Endothelial cell of umbilical vein (primary cell): ENCODE measurements at regions not wholly inside any gene's neighbourhood (a gene's known extent, or its start where the extent isn't known, plus 50 kb on each side); places are given as distances from the start of the nearest gene placed in this dataset.

ENCODE experiments used
- BruUV-seq: library from RNA; stranded (reverse); fragments of 400-500 nt; replicated peaks from 2 replicates; lab custom pipeline; 2021; lab: Mats Ljungman, UMichigan
- CTCF ChIA-PET: fragments of 300-600, 350-600 bp; sonication (Branson Sonifier 250); formaldehyde crosslinking; loops from one replicate; lab custom pipeline; 2021; ENCODE audit warnings: antibody characterized with exemption, inconsistent platforms; lab: Charles Lee
- POLR2A ChIA-PET: fragments of 300-600, 350-600 bp; sonication (Branson Sonifier 250); formaldehyde crosslinking; loops from one replicate; lab custom pipeline; 2021; ENCODE audit warnings: antibody characterized with exemption, inconsistent platforms; lab: Charles Lee
- DNase-seq: peaks from one replicate; pipeline ENCODE4 v3.0.0-alpha.2; 2011; ENCODE audit warnings: low read depth, low spot score
- FAIRE-seq: peaks from 2 replicates; lab custom pipeline; 2011; peaks lifted over from hg19 to GRCh38; lab: Jason Lieb, UNC
- H2AFZ ChIP-seq: 2 replicates; pipeline ENCODE4 v1.6.0; 2012; ENCODE audit warnings: low read depth, low read length, control low read depth, inconsistent platforms
- H3K27ac ChIP-seq: 2 replicates; pipeline ENCODE4 v1.5.1; 2011; ENCODE audit warnings: low read depth, mild to moderate bottlenecking, control low read depth, low read length, moderate library complexity; ENCODE audit not compliant: insufficient read depth
- H3K27me3 ChIP-seq, 2 experiments: 2 replicates each; pipeline versions ENCODE4 v1.6.0 to v1.6.1; 2011; ENCODE audit warnings: low read length in 2 of 2, mixed read lengths in 1 of 2; ENCODE audit not compliant: control insufficient read depth in 2 of 2, insufficient read depth in 2 of 2
- H3K36me3 ChIP-seq, 2 experiments: 2 replicates in 1 of 2; 3 replicates in 1 of 2; pipeline ENCODE4 v1.5.1; 2011; ENCODE audit warnings: low read length in 2 of 2, mild to moderate bottlenecking in 1 of 2, moderate library complexity in 1 of 2; ENCODE audit not compliant: control insufficient read depth in 2 of 2, insufficient read depth in 2 of 2; ENCODE audit errors: extremely low read depth in 1 of 2
- H3K4me1 ChIP-seq: 3 replicates; pipeline ENCODE4 v1.5.1; 2011; ENCODE audit warnings: mild to moderate bottlenecking, low read length; ENCODE audit not compliant: control insufficient read depth, insufficient read depth; ENCODE audit errors: extremely low read depth
- H3K4me2 ChIP-seq: 2 replicates; pipeline ENCODE4 v1.6.1; 2011; ENCODE audit warnings: low read length, control low read depth, mixed read lengths; ENCODE audit not compliant: insufficient read depth
- H3K4me3 ChIP-seq, 3 experiments: fragments of 200-600 bp in 1 of 3; sonication (generic), shearing (Covaris generic) in 1 of 3; replicated peaks in 1 of 3; 2 replicates each; pipeline ENCODE4 v1.5.1; 2011 to 2016; ENCODE audit warnings: control low read depth in 3 of 3, low read length in 3 of 3, mild to moderate bottlenecking in 2 of 3, inconsistent platforms in 1 of 3, low read depth in 1 of 3, moderate library complexity in 1 of 3; ENCODE audit not compliant: insufficient read depth in 1 of 3
- H3K79me2 ChIP-seq: 2 replicates; pipeline ENCODE4 v1.6.0; 2012; ENCODE audit warnings: low read length, inconsistent platforms; ENCODE audit not compliant: control insufficient read depth, insufficient read depth
- H3K9ac ChIP-seq: replicated peaks from 2 replicates; pipeline ENCODE3; 2011; ENCODE audit warnings: low read length, control low read depth; ENCODE audit not compliant: insufficient read depth; ENCODE audit errors: extremely low read depth
- H3K9me1 ChIP-seq: replicated peaks from 3 replicates; pipeline ENCODE4 v1.6.0; 2011; ENCODE audit warnings: mild to moderate bottlenecking, low read length; ENCODE audit not compliant: control insufficient read depth, insufficient read depth; ENCODE audit errors: extremely low read depth
- H3K9me3 ChIP-seq: replicated peaks from 2 replicates; pipeline ENCODE4 v1.5.1; 2012; ENCODE audit warnings: low read length, inconsistent platforms; ENCODE audit not compliant: control insufficient read depth, insufficient read depth
- H4K20me1 ChIP-seq: replicated peaks from 2 replicates; pipeline ENCODE3; 2011; ENCODE audit warnings: mild to moderate bottlenecking, low read length; ENCODE audit not compliant: control insufficient read depth, insufficient read depth; ENCODE audit errors: extremely low read depth
- CTCF ChIP-seq, 2 donors: IDR thresholded peaks; 1 replicate in 1 of 2; 2 replicates in 1 of 2; pipeline ENCODE4 v1.5.1; 2011; ENCODE audit warnings: low read length in 2 of 2, mild to moderate bottlenecking in 2 of 2, moderate library complexity in 2 of 2, control low read depth in 1 of 2, inconsistent platforms in 1 of 2, low read depth in 1 of 2; ENCODE audit not compliant: insufficient read depth in 1 of 2; ENCODE audit errors: extremely low read depth in 1 of 2
- EZH2 ChIP-seq: IDR thresholded peaks from 2 replicates; pipeline ENCODE4 v1.6.1; 2012; ENCODE audit warnings: borderline replicate concordance, low read depth, mild to moderate bottlenecking, moderate library complexity, low read length, inconsistent platforms; ENCODE audit not compliant: severe bottlenecking
- FOS ChIP-seq: IDR thresholded peaks from 2 replicates; pipeline ENCODE4 v1.6.1; 2011; ENCODE audit warnings: mild to moderate bottlenecking, low read length, moderate library complexity, borderline replicate concordance; ENCODE audit not compliant: insufficient read depth
- GATA2 ChIP-seq: IDR thresholded peaks from 2 replicates; pipeline ENCODE4 v1.7.0; 2011; ENCODE audit warnings: low read depth, mild to moderate bottlenecking, moderate library complexity, mixed read lengths, low read length; ENCODE audit not compliant: insufficient read length, insufficient read depth
- JUN ChIP-seq: IDR thresholded peaks from 2 replicates; pipeline ENCODE4 v1.6.1; 2011; ENCODE audit warnings: borderline replicate concordance, low read depth; ENCODE audit not compliant: insufficient read length, insufficient read depth
- MYC ChIP-seq: IDR thresholded peaks from one replicate; pipeline ENCODE4 v1.6.1; 2011; ENCODE audit warnings: mild to moderate bottlenecking, low read depth, low read length
- POLR2A ChIP-seq: IDR thresholded peaks from 2 replicates; pipeline ENCODE4 v1.6.1; 2012; ENCODE audit warnings: low read depth, mild to moderate bottlenecking, control low read depth, low read length
- POLR2AphosphoS5 ChIP-seq: IDR thresholded peaks from 2 replicates; pipeline ENCODE4 v1.6.1; 2012; ENCODE audit warnings: low read depth, mild to moderate bottlenecking, control low read depth, low read length, moderate library complexity; ENCODE audit not compliant: insufficient read depth
- dilution Hi-C: fragments of 300-500 bp; cut with MboI; formaldehyde crosslinking; loops from one replicate; pipeline ENCODE4 v1.15.0; 2019; ENCODE audit warnings: low sequenced_read_pairs; ENCODE audit not compliant: extremely low pct_ligation_motif_present
- intact Hi-C: fragments of 100-400 bp; cut with micrococcal nuclease; formaldehyde crosslinking; loops from one replicate; pipeline ENCODE4 v1.10.0; 2022
- TF ChIP-seq, protein P1 (sequence below): IDR thresholded peaks from 2 replicates; pipeline ENCODE4 v1.6.1; 2011; ENCODE audit not compliant: insufficient read depth, insufficient read length

DNA sequence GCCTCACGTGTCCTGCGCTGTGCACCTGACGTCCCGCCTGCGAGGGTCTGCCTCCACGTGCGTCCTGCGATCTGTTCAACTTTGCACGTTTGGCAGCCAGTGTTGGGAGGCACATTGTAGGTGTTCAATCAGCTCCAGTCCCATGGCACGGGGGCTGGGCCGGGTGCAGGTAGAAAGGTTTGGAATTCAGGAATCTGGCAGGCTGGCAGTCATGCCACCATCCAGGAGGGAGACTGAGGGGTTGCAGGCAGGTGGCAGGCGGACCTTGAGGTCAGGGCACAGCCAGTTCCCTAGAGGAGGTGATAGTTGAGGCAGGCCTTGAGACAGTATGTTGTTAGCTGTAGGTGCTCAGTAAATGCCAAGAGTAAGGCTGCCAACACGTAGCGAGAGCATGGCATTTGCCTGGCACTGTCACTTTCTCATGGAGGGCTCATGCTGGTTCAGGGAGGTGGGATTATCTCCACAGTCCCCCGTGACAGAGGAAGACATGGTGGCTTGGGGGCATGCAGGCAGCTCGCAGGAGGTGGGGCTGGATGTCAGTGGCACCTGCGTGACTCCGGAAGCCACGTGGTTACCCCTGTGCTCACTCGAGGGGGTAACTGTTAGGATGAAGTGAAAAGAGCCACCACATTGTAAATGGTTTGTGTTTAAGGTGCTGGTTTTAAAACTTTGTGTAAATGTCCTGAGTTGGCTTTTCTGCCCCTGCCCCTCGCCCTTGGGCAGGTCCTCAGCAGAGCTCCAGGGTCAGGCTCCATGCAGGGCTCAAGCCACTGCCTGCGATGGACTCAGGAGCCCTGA lies 111.8 kb upstream of the FRMD1 start:
- Histone ChIP-seq H3K4me1 (no peaks in the 10 kb centered on the region), H3K4me2 (no peak overlapping the region), H3K27ac (no peak overlapping the region), H3K9me3 (no peaks in the 10 kb centered on the region), H4K20me1 (no peaks in the 10 kb centered on the region), H3K4me3 (no peak overlapping the region), H3K9me1 (no peaks in the 10 kb centered on the region), H2AFZ (no peak overlapping the region), H3K79me2 (no peaks in the 10 kb centered on the region), H3K36me3 (no peaks in the 10 kb centered on the region), H3K9ac (no peak overlapping the region), H3K27me3 (no peaks in the 10 kb centered on the region)
- intact Hi-C loops (no loop called here), dilution Hi-C loops (no loop called here)
- no peak for TF ChIP-seq MYC
- TF ChIP-seq JUN, result no peak
- TF ChIP-seq FOS, result no peak
- TF ChIP-seq, protein P1, sequence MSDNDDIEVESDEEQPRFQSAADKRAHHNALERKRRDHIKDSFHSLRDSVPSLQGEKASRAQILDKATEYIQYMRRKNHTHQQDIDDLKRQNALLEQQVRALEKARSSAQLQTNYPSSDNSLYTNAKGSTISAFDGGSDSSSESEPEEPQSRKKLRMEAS, result no peak
- POLR2A ChIA-PET, result no interaction called here
- CTCF ChIA-PET, result no interaction called here
- DNase-seq (no peak), FAIRE-seq (no peak)
- BruUV-seq, result no TSS peak

DNA sequence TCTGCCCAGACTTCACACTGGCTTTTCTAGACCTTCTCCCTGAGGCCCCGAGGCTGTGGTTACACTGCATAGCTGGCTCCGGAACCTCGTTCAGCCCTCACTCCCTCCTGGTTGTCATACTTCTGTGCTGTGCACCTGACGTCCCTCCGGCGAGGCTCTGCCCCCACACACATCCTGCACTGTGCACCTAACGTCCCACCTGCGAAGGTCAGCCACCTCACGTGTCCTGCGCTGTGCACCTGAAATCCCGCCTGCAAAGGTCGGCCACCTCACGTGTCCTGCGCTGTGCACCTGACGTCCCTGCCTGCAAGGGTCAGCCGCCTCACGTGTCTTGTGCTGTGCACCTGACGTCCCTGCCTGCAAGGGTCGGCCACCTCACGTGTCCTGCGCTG lies 111.0 kb upstream of the FRMD1 start:
- Histone ChIP-seq H3K9me1 (no peaks in the 10 kb centered on the region), H3K36me3 (no peaks in the 10 kb centered on the region), H3K79me2 (no peaks in the 10 kb centered on the region), H3K27ac (no peak overlapping the region), H3K4me3 (no peak overlapping the region), H2AFZ (no peak overlapping the region), H3K4me1 (no peaks in the 10 kb centered on the region), H3K9ac (no peak overlapping the region), H3K9me3 (no peaks in the 10 kb centered on the region), H3K27me3 (no peaks in the 10 kb centered on the region), H3K4me2 (no peak overlapping the region), H4K20me1 (no peaks in the 10 kb centered on the region)
- no TSS peak for BruUV-seq
- TF ChIP-seq POLR2AphosphoS5 (no peak), EZH2 (no peak), FOS (no peak), CTCF (IDR thresholded peaks at IDR 0.05; ENCODE audit: extremely low read depth in 1 of 2, insufficient read depth in 1 of 2, low read depth in 1 of 2, low read length in 2 of 2) (no peak), GATA2 (no peak), MYC (no peak), POLR2A (no peak), JUN (no peak)
- TF ChIP-seq, protein P1, result no peak
- intact Hi-C loops (no loop called here), dilution Hi-C loops (no loop called here)
- DNase-seq (no peak), FAIRE-seq (no peak)
- ChIA-PET POLR2A (no interaction called here), CTCF (no interaction called here)
